ENCODE measurements at regions not wholly inside any gene's neighbourhood (a gene's known extent, or its start where the extent isn't known, plus 50 kb on each side); places are given as distances from the start of the nearest gene placed in this dataset.

DNA sequence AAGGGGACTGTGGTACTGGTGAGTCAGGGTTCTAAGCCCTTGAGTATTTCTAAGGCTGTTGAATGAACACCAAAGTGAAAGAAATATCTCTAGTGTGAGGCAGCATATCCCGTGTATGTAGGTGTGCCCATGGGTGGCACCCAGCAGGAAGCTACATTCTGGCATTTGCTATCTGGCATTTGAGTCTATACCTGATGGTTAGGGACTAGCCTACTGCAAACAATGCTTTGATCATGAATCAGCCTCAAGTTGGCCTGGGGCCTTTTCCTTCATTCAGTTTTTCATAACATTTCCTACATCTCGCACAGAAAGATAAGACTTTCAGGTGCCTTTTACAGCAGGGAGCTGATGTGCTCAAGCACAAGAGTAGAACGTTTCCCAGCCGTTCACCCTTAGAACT, 85.7 kb upstream of the E2F7 start:
- CTCF ChIA-PET = no interaction called here
- H3K9me3 Mint-ChIP-seq = no peaks in the 10 kb centered on the region
- no peak overlapping the region for H3K4me3 Mint-ChIP-seq
- TF ChIP-seq, protein P1, sequence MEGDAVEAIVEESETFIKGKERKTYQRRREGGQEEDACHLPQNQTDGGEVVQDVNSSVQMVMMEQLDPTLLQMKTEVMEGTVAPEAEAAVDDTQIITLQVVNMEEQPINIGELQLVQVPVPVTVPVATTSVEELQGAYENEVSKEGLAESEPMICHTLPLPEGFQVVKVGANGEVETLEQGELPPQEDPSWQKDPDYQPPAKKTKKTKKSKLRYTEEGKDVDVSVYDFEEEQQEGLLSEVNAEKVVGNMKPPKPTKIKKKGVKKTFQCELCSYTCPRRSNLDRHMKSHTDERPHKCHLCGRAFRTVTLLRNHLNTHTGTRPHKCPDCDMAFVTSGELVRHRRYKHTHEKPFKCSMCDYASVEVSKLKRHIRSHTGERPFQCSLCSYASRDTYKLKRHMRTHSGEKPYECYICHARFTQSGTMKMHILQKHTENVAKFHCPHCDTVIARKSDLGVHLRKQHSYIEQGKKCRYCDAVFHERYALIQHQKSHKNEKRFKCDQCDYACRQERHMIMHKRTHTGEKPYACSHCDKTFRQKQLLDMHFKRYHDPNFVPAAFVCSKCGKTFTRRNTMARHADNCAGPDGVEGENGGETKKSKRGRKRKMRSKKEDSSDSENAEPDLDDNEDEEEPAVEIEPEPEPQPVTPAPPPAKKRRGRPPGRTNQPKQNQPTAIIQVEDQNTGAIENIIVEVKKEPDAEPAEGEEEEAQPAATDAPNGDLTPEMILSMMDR (IDR thresholded peaks at IDR 0.05) = no peak
- intact Hi-C loops (cut with DNase I, micrococcal nuclease) = no loop called here
- H3K36me3 Mint-ChIP-seq (ENCODE audit: low read depth) = no peaks in the 10 kb centered on the region
- H3K27ac ChIP-seq (ENCODE audit: low read depth in 1 of 2, low read length in 2 of 2) = no peak overlapping the region
- no peak for ATAC-seq (ENCODE audit: poor library complexity)
- H3K9me3 ChIP-seq (ENCODE audit: control insufficient read depth in 1 of 2, insufficient read depth in 1 of 2, low read length in 2 of 2) = no peaks in the 10 kb centered on the region
- POLR2A ChIA-PET = no interaction called here
- no peaks in the 10 kb centered on the region for H3K4me1 Mint-ChIP-seq (ENCODE audit: low read depth)
- no peaks in the 10 kb centered on the region for H3K36me3 ChIP-seq (ENCODE audit: insufficient read depth, low read length)
- H3K4me1 ChIP-seq (ENCODE audit: insufficient read depth, low read length) = no peaks in the 10 kb centered on the region
- H3K27ac Mint-ChIP-seq = no peak overlapping the region
- no peaks in the 10 kb centered on the region for H3K27me3 ChIP-seq (ENCODE audit: control insufficient read depth in 1 of 2, insufficient read depth in 2 of 2, low read length in 2 of 2)
- no peaks in the 10 kb centered on the region for H3K27me3 Mint-ChIP-seq
- H3K4me3 ChIP-seq (ENCODE audit: low read length) = no peak overlapping the region
- no peak for DNase-seq

DNA sequence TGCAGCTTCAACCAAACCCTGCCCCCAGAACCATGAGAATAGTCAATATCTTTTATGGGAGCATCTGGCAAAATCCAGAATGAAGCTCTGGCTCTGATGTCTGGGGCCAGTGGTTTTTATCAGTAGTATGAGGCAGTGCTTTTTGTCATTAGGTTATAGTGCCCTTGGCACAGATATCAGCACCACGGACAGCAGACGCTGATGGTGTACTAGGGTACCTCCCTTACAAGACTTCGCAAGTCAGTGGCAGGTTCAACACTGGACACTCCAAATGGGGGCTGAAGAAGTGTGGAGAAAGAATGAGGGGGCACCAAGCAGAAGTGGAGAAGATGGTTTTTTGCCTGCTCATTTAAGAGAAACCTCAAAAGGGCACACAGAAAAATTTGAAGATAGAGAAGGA, 68.2 kb upstream of the E2F7 start:
- Mint-ChIP-seq H3K9me3 (no peaks in the 10 kb centered on the region), H3K27ac (no peak overlapping the region), H3K36me3 (ENCODE audit: low read depth) (no peaks in the 10 kb centered on the region), H3K4me3 (no peak overlapping the region), H3K27me3 (no peaks in the 10 kb centered on the region), H3K4me1 (ENCODE audit: low read depth) (no peaks in the 10 kb centered on the region)
- ATAC-seq (ENCODE audit: poor library complexity) = no peak
- no peaks in the 10 kb centered on the region for H3K4me1 ChIP-seq (ENCODE audit: insufficient read depth, low read length)
- H3K27me3 ChIP-seq (ENCODE audit: control insufficient read depth in 1 of 2, insufficient read depth in 2 of 2, low read length in 2 of 2) = no peaks in the 10 kb centered on the region
- POLR2A ChIA-PET = no interaction called here
- intact Hi-C loops (cut with DNase I, micrococcal nuclease) = no loop called here
- CTCF ChIA-PET = no interaction called here
- H3K9me3 ChIP-seq (ENCODE audit: control insufficient read depth in 1 of 2, insufficient read depth in 1 of 2, low read length in 2 of 2) = no peaks in the 10 kb centered on the region
- TF ChIP-seq, protein P1 (IDR thresholded peaks at IDR 0.05) = no peak
- DNase-seq = no peak
- H3K4me3 ChIP-seq (ENCODE audit: low read length) = no peak overlapping the region
- no peak overlapping the region for H3K27ac ChIP-seq (ENCODE audit: low read depth in 1 of 2, low read length in 2 of 2)
- H3K36me3 ChIP-seq (ENCODE audit: insufficient read depth, low read length) = no peaks in the 10 kb centered on the region

DNA sequence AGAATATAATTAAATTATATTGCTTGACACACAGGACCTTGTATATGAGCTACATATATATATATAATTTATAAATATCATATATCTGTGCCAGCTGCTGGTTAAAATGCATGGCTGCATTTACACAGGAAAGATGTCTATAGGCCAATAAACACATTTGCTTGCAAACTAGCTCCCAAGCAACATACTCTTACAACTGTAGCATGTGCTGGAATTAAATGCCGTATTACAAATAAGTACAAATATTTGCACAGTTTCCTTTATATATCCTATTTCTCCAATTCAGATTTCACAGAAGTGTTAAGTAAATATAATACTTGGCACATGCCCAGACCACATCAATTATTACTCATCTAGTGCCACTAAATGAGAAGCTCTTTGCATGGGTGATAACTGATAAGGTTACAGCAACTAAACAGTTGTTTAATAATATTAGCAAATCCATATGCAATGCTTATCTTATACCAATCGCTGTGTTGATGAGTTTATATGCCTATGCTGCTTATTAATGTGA, 66.7 kb upstream of the E2F7 start:
- H3K4me3 ChIP-seq (ENCODE audit: low read length) = no peak overlapping the region
- H3K4me1 Mint-ChIP-seq (ENCODE audit: low read depth) = no peaks in the 10 kb centered on the region
- ChIA-PET CTCF (no interaction called here), POLR2A (no interaction called here)
- H3K27me3 Mint-ChIP-seq = no peaks in the 10 kb centered on the region
- H3K36me3 ChIP-seq (ENCODE audit: insufficient read depth, low read length) = no peaks in the 10 kb centered on the region
- H3K9me3 ChIP-seq (ENCODE audit: control insufficient read depth in 1 of 2, insufficient read depth in 1 of 2, low read length in 2 of 2) = no peaks in the 10 kb centered on the region
- ATAC-seq (ENCODE audit: poor library complexity) (no peak), DNase-seq (no peak)
- no peak overlapping the region for H3K27ac Mint-ChIP-seq
- intact Hi-C loops (cut with DNase I, micrococcal nuclease) = no loop called here
- H3K27me3 ChIP-seq (ENCODE audit: control insufficient read depth in 1 of 2, insufficient read depth in 2 of 2, low read length in 2 of 2) = no peaks in the 10 kb centered on the region
- TF ChIP-seq, protein P1 (IDR thresholded peaks at IDR 0.05) = no peak
- H3K4me3 Mint-ChIP-seq = no peak overlapping the region
- H3K4me1 ChIP-seq (ENCODE audit: insufficient read depth, low read length) = no peaks in the 10 kb centered on the region
- H3K36me3 Mint-ChIP-seq (ENCODE audit: low read depth) = no peaks in the 10 kb centered on the region
- no peak overlapping the region for H3K27ac ChIP-seq (ENCODE audit: low read depth in 1 of 2, low read length in 2 of 2)
- no peaks in the 10 kb centered on the region for H3K9me3 Mint-ChIP-seq

All from CD4-positive, alpha-beta T cell (primary cell).